ENCODE measurements at regions not wholly inside any gene's neighbourhood (a gene's known extent, or its start where the extent isn't known, plus 50 kb on each side); places are given as distances from the start of the nearest gene placed in this dataset.

- no peak for TF ChIP-seq EZH2 (IDR thresholded peaks at IDR 0.05; ENCODE audit: borderline replicate concordance, low read length)
- TF ChIP-seq CTCF (IDR thresholded peaks at IDR 0.05; ENCODE audit: low read length), result no peak
These were observed 736.5 kb downstream of the REEP3 start for GRCh38 chr10:64257704-64258103.
